UCSD-AML1 (cell line): ENCODE measurements at regions not wholly inside any gene's neighbourhood (a gene's known extent, or its start where the extent isn't known, plus 50 kb on each side); places are given as distances from the start of the nearest gene placed in this dataset.
"Not testable (repeated sequence)": the region's sequence is repeated elsewhere in the genome, so short reads cannot be mapped to it uniquely, and the experiment has no call there.

Source experiments
- DNase-seq: peaks from one replicate; lab custom pipeline; 2025; ENCODE audit not compliant: unreplicated experiment; lab: John Stamatoyannopoulos, UW

GRCh38 chr4:52483186-52483890 lies 175.8 kb downstream of the USP46 start:
- DNase-seq = no peak

GRCh38 chr4:52507774-52508173 lies 151.3 kb downstream of the USP46 start:
- no peak for DNase-seq

- no peak for DNase-seq
Observed at GRCh38 chr4:52510939-52511565, 148.0 kb downstream of the USP46 start.

- no peak for DNase-seq
Observed at GRCh38 chr4:52511825-52512224, 147.3 kb downstream of the USP46 start.

GRCh38 chr4:52512291-52512690 lies 146.8 kb downstream of the USP46 start:
- DNase-seq = no peak

- not testable (repeated sequence) for DNase-seq
Observed at GRCh38 chr4:52522093-52522492, 137.0 kb downstream of the USP46 start.

GRCh38 chr4:52529983-52530382 lies 129.1 kb downstream of the USP46 start:
- no peak for DNase-seq

- no peak for DNase-seq
Observed at GRCh38 chr4:52535793-52536192, 123.3 kb downstream of the USP46 start.
